SW480 (cell line): ENCODE measurements at regions not wholly inside any gene's neighbourhood (a gene's known extent, or its start where the extent isn't known, plus 50 kb on each side); places are given as distances from the start of the nearest gene placed in this dataset.
"Not testable (repeated sequence)": the region's sequence is repeated elsewhere in the genome, so short reads cannot be mapped to it uniquely, and the experiment has no call there.

ENCODE experiments used
- DNase-seq: peaks from one replicate; pipeline ENCODE4 v3.0.0-alpha.2; 2016; ENCODE audit warnings: low spot score

DNA sequence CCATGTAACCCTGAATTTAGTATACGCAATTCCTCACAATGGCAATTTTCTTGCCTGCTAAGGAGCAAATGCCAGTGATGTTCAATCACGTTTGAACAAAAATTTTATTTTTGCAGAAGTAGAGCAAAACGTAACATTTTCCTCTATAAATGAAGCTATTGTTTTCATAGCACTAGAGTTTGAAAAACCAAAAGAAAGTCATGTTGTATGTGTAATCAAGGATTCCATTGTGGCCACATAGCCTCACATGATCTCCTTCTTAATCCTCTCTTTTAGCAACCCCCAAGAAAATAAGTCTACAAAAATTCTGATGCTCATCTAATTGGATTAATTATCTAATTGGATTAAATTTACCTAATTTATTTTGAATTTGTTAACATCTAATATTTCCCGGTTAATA, 1217.4 kb upstream of the FLRT2 start:
- DNase-seq = no peak

DNA sequence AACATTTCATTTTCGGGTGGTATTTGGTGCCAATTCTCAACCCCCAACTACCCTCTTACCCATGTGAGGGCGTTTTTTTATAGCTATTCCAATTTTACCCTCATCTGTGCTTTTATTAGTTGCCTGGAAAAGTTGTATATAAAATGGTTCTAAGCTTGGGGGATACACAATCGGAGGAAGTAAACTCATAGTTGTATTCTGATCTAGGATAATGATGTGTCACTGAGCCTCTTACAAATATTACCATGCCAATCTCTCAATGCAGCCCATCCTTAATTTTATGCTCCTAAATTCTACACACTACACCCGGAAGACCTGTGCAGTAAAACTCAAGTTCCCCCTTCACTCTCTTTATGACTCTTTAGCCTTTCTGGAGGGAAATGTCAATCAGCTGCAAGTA, 1206.5 kb upstream of the FLRT2 start:
- DNase-seq = no peak

DNA sequence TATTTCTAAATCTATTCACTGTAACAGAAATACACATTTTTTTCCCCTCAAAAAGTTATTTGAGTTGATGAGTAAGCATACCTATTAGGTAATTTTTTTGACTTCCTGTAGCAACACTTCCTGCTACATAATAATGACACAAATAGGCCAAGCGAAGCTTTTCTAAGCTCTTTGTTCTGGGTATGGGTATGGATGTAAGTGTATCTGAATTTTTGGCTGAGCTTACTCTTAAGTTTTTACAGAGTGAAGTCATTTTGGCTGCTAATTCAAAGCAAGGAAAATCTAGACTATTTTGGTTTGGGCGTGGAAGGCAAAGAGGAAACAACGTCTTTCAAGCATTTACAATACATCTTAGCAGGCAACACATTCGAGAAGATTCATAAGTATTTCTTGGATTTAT, 1206.0 kb upstream of the FLRT2 start:
- no peak for DNase-seq

DNA sequence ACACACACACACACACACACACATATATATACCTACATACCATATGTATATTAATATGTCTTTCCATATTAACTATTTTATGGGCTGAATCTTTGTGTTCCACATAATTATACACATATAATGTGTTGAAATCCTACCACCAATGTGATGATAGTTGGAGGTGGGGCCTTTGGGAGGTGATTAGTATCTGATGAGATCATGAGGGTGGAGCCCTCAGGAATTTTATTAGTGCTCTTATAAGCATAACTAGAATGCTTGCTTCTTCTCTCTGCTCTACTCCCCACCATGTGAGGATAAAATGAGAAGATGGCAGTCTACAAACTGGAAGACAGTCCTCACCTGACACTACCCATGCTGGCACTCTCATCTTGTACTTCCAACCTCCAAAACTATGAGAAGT, 1193.5 kb upstream of the FLRT2 start:
- DNase-seq = no peak

- no peak for DNase-seq
Measured at GRCh38 chr14:84340938-84341337, 1189.0 kb upstream of the FLRT2 start.

DNA sequence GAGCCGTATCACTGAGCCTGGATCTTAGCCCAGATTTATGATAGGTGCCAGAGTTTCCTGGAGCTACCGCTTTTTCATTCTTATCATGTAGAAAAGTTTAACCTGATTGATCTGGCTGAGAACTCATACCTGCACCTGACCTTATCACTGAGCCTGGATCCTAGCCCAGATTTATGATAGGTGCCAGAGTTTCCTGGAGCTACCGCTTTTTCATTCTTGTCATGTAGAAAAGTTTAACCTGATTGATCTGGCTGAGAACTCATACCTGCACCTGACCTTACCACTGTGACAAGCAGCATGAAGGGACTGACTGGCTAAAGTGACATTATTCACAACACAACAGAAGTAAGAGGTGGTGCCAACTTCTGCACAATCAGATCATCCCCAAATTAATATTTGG, 1188.1 kb upstream of the FLRT2 start:
- not testable (repeated sequence) for DNase-seq

DNA sequence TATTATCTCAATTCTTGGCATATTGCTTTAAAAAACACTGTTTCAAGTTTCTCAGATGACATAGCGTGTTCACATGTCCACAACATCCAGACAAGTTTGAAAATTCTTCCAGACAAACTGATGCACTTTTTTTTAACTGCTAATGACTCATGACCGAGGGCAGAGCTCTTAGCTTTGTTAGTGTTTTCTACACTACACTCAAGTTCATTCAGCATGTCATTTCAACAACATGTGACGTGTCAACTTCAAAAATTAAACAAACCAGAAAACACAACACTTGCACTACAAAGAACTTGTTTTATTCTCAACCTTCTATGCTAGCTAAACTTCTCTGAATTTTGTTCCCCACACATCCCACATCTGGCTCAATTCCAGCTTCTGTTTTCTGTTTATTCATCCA, 1186.3 kb upstream of the FLRT2 start:
- no peak for DNase-seq

GRCh38 chr14:84351646-84352045, 1178.3 kb upstream of the FLRT2 start:
- DNase-seq = no peak

DNA sequence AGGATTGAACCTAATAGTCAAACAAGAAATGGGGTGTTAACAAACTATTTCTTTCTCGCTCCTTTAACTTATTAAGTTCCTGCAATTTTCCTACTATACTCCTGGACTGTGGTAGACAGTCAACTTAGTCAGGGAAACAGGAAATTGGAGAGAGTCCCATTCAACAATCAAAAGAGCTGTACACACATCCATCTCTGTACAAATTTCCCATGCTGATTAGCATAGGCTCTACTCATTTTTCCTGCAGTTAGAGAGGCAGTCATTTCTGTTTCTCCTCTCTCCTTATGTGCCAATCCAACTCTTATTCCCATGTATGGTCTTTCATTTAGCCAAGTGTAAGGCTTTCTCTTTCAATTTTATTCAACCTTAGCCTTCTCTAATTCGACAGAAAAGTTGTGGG, 1168.5 kb upstream of the FLRT2 start:
- no peak for DNase-seq

GRCh38 chr14:84375235-84375634, 1154.7 kb upstream of the FLRT2 start:
- no peak for DNase-seq

GRCh38 chr14:84390010-84390409, 1139.9 kb upstream of the FLRT2 start:
- no peak for DNase-seq

- no peak for DNase-seq
Measured at GRCh38 chr14:84397631-84398030, 1132.3 kb upstream of the FLRT2 start.

DNA sequence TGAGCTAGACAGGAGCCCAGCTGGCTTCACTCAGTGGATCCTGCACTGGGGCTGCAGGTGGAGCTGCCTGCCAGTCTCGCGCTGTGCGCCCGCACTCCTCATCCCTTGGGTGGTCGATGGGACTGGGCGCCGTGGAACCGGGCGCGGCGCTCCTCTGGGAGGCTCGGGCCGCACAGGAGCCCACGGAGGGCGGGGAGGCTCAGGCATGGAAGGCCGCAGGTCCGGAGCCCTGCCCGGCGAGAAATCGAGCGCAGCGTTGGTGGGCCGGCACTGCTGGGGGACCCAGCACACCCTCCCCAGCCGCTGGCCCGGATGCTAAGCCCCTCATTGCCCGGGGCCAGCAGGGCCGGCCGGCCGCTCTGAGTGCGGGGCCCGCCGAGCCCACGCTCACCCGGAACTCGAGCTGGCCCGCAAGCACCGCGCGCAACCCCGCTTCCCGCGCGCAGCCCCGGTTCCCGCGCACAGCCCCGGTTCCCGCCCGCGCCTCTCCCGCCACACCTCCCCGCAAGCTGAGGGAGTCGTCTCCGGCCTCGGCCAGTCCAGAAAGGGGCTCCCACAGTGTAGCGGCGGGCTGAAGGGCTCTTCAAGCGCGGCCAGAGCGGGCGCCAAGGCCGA, 1130.5 kb upstream of the FLRT2 start:
- DNase-seq = no peak

- no peak for DNase-seq
Measured at GRCh38 chr14:84401631-84402030, 1128.3 kb upstream of the FLRT2 start.

GRCh38 chr14:84403585-84403984, 1126.4 kb upstream of the FLRT2 start:
- no peak for DNase-seq

DNA sequence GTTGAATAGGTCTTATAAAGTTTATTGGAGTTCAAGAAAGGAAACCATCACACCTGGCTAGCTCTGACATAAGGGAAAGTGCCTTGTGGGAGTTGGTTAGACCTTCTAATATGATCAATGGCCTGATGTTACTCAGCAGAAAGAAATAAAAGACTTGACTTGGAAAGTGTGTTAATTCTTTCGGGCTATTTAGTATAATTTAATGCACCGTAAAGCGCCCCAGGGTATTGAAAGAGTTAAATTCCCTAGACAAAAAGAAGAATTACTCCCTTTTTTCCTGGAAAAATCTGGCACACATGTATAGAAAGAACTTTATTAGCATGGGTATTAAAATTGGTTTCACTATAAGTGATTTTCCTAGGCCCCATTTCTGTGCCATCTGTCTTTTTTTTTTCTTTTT, 1125.7 kb upstream of the FLRT2 start:
- no peak for DNase-seq

DNA sequence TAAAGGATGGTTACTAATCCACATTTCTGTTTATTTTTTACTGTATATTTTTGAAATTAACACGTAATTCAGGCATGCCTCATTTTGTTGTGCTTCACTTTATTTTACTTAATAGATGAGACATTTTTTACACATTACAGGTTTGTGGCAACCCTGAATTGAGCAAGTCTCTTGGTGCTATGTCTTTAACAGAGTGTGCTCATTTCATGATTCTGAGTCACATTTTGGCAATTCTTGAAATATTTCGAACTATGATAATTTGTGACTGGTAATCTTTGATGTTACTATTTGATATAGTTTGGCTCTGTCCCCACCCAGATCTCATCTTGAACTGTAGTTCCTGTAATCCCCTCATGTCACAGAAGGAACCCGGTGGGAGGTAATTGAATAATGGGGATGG, 1120.5 kb upstream of the FLRT2 start:
- no peak for DNase-seq

DNA sequence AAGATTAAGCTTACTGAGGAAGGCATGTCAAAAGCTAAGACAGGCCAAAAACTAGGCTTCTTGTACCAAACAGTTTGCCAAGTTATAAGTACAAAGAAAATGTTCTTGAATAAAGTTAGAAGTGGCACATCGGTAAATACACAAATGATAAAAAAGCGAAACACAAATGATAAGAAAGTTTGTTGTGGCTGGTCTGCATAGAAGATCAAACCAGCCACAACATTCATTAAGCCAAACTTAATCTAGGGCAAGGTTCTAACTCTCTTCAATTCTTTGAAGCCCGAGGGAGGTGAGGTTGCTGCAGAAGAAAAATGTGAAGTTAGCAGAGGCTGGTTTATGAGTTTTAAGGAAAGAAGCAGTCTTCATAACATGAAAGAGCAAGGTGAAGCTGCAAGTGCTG, 1119.6 kb upstream of the FLRT2 start:
- DNase-seq = no peak

DNA sequence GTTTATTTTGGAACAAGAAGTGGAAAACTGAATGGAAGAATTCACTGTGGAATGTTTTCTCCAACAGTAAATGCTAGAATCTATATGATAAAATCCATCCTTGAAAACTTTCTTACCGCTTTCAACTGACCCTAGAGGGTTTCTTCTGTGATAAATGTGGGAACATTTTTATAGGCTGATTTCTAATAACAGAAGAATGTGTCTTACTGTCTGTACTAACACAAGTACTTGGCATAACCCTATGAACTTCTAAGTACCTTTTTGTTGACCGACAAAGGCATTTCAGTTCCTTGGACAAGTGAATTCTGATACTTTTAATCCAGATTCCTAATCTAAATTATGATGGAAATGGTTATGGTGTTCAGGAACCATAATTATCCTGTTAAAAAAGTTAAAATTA, 1109.7 kb upstream of the FLRT2 start:
- DNase-seq = no peak

GRCh38 chr14:84421621-84422020, 1108.3 kb upstream of the FLRT2 start:
- no peak for DNase-seq

DNA sequence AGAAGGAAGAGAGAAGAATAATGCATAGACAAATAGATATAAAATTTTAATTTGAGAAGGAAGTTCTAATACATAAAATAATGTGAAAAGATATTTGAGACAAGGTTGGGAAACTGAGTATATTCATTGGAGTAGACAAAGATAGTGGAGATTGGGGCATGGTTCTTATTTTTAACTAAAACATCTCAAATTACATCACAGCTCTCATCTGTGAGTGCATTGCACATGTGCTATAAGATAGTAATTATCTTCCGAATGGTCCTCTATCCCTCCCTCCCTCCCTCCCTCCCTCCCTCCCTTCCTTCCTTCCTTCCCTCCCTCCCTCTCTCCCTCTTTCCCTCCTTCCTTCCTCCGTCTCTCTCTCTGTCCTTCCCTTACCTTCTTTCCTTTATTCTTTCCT, 1104.0 kb upstream of the FLRT2 start:
- no peak for DNase-seq

- no peak for DNase-seq
Measured at GRCh38 chr14:84432676-84433075, 1097.3 kb upstream of the FLRT2 start.

DNA sequence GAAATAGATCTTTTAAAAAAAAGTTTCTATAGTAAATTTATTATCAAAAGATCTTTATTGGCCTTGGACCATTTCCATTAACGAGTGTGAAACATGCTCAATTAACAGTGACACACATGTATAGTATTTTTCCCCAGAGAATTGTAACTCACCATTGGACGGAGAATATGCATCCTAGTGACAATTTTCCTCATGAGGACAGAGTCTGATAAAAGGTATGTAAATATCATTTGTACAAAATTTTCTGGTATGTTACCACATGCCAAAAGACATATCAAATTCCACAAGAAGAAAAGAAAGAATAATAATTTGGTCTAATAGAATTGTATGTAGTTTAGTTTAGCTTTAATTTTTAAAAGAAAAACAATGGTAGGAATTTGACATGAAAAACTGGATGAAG, 1096.0 kb upstream of the FLRT2 start:
- DNase-seq = no peak

GRCh38 chr14:84435820-84436324, 1094.1 kb upstream of the FLRT2 start:
- no peak for DNase-seq

GRCh38 chr14:84436528-84436927, 1093.4 kb upstream of the FLRT2 start:
- no peak for DNase-seq
